NCI-H748 (cell line): ENCODE measurements at regions not wholly inside any gene's neighbourhood (a gene's known extent, or its start where the extent isn't known, plus 50 kb on each side); places are given as distances from the start of the nearest gene placed in this dataset.
"Not testable (repeated sequence)": the region's sequence is repeated elsewhere in the genome, so short reads cannot be mapped to it uniquely, and the experiment has no call there.

Experiments used
- DNase-seq: peaks from one replicate; lab custom pipeline; 2025; ENCODE audit not compliant: unreplicated experiment; lab: John Stamatoyannopoulos, UW

GRCh38 chr14:84080944-84081343 is 1449.0 kb upstream of the FLRT2 start:
- no peak for DNase-seq

GRCh38 chr14:84084056-84084630 is 1445.8 kb upstream of the FLRT2 start:
- DNase-seq, result no peak

- DNase-seq, result no peak
Measured at GRCh38 chr14:84085493-84085892, 1444.5 kb upstream of the FLRT2 start.

GRCh38 chr14:84086714-84087113 is 1443.2 kb upstream of the FLRT2 start:
- DNase-seq, result no peak

- DNase-seq, result no peak
Measured at GRCh38 chr14:84087986-84088531, 1441.9 kb upstream of the FLRT2 start.

GRCh38 chr14:84090837-84091236 is 1439.1 kb upstream of the FLRT2 start:
- no peak for DNase-seq

GRCh38 chr14:84095681-84096080 is 1434.3 kb upstream of the FLRT2 start:
- no peak for DNase-seq

GRCh38 chr14:84098261-84098660 is 1431.7 kb upstream of the FLRT2 start:
- DNase-seq, result no peak

GRCh38 chr14:84099560-84099959 is 1430.4 kb upstream of the FLRT2 start:
- not testable (repeated sequence) for DNase-seq

- DNase-seq, result no peak
Measured at GRCh38 chr14:84107835-84108343, 1422.1 kb upstream of the FLRT2 start.

- DNase-seq, result no peak
Measured at GRCh38 chr14:84108746-84109457, 1421.0 kb upstream of the FLRT2 start.

GRCh38 chr14:84112589-84112988 is 1417.4 kb upstream of the FLRT2 start:
- no peak for DNase-seq

- DNase-seq, result no peak
Measured at GRCh38 chr14:84125676-84126075, 1404.3 kb upstream of the FLRT2 start.

GRCh38 chr14:84127495-84127894 is 1402.4 kb upstream of the FLRT2 start:
- DNase-seq, result no peak

- no peak for DNase-seq
Measured at GRCh38 chr14:84128050-84128449, 1401.9 kb upstream of the FLRT2 start.

GRCh38 chr14:84129007-84129406 is 1400.9 kb upstream of the FLRT2 start:
- DNase-seq, result no peak

- DNase-seq, result no peak
Measured at GRCh38 chr14:84129941-84130340, 1400.0 kb upstream of the FLRT2 start.

GRCh38 chr14:84131924-84132323 is 1398.0 kb upstream of the FLRT2 start:
- DNase-seq, result no peak

- no peak for DNase-seq
Measured at GRCh38 chr14:84144166-84144565, 1385.8 kb upstream of the FLRT2 start.

- DNase-seq, result no peak
Measured at GRCh38 chr14:84152452-84152851, 1377.5 kb upstream of the FLRT2 start.

- no peak for DNase-seq
Measured at GRCh38 chr14:84162633-84163032, 1367.3 kb upstream of the FLRT2 start.

GRCh38 chr14:84167026-84167425 is 1362.9 kb upstream of the FLRT2 start:
- DNase-seq, result no peak
